ENCODE measurements at regions not wholly inside any gene's neighbourhood (a gene's known extent, or its start where the extent isn't known, plus 50 kb on each side); places are given as distances from the start of the nearest gene placed in this dataset.

- Histone ChIP-seq H2AFZ (ENCODE audit: low read depth, low read length, severe bottlenecking) (no peak overlapping the region), H3K4me3 (ENCODE audit: insufficient read depth, low read length, poor library complexity, severe bottlenecking) (no peak overlapping the region), H3K27me3 (ENCODE audit: low read length) (no peaks in the 10 kb centered on the region), H3K36me3 (ENCODE audit: low read length) (no peaks in the 10 kb centered on the region), H3K9me3 (ENCODE audit: insufficient read depth, low read length) (no peaks in the 10 kb centered on the region), H3K27ac (ENCODE audit: low read depth, low read length) (no peak overlapping the region), H3K9ac (ENCODE audit: low read length) (no peak overlapping the region), H3K4me2 (ENCODE audit: low read depth, low read length, poor library complexity, severe bottlenecking) (no peak overlapping the region), H3F3A (ENCODE audit: insufficient read depth) (no peaks in the 10 kb centered on the region), H3K9me2 (replicated peaks; ENCODE audit: insufficient read depth, low read length) (no peaks in the 10 kb centered on the region), H4K20me1 (ENCODE audit: low read depth, low read length) (no peaks in the 10 kb centered on the region), H3K79me2 (ENCODE audit: insufficient read depth, low read length) (no peaks in the 10 kb centered on the region)
- TF ChIP-seq, protein P1, sequence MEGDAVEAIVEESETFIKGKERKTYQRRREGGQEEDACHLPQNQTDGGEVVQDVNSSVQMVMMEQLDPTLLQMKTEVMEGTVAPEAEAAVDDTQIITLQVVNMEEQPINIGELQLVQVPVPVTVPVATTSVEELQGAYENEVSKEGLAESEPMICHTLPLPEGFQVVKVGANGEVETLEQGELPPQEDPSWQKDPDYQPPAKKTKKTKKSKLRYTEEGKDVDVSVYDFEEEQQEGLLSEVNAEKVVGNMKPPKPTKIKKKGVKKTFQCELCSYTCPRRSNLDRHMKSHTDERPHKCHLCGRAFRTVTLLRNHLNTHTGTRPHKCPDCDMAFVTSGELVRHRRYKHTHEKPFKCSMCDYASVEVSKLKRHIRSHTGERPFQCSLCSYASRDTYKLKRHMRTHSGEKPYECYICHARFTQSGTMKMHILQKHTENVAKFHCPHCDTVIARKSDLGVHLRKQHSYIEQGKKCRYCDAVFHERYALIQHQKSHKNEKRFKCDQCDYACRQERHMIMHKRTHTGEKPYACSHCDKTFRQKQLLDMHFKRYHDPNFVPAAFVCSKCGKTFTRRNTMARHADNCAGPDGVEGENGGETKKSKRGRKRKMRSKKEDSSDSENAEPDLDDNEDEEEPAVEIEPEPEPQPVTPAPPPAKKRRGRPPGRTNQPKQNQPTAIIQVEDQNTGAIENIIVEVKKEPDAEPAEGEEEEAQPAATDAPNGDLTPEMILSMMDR (IDR thresholded peaks at IDR 0.05; ENCODE audit: insufficient read depth, low read length, poor library complexity, severe bottlenecking), result no peak
- no peak for TF ChIP-seq EZH2phosphoT487 (conservative IDR thresholded peaks at IDR 0.05; ENCODE audit: low read length)
These were observed 480.0 kb upstream of the SYT4 start for GRCh38 chr18:43757273-43757672.

GRCh38 chr18:43758734-43759133 lies 481.4 kb upstream of the SYT4 start:
- H3K9me3 ChIP-seq (ENCODE audit: insufficient read depth, low read length), result no peaks in the 10 kb centered on the region
- no peak for TF ChIP-seq EZH2phosphoT487 (conservative IDR thresholded peaks at IDR 0.05; ENCODE audit: low read length)
- TF ChIP-seq, protein P1 (IDR thresholded peaks at IDR 0.05; ENCODE audit: insufficient read depth, low read length, poor library complexity, severe bottlenecking), result no peak
- H3K4me3 ChIP-seq (ENCODE audit: insufficient read depth, low read length, poor library complexity, severe bottlenecking), result no peak overlapping the region
- H3K4me2 ChIP-seq (ENCODE audit: low read depth, low read length, poor library complexity, severe bottlenecking), result no peak overlapping the region
- no peaks in the 10 kb centered on the region for H4K20me1 ChIP-seq (ENCODE audit: low read depth, low read length)
- no peaks in the 10 kb centered on the region for H3K9me2 ChIP-seq (replicated peaks; ENCODE audit: insufficient read depth, low read length)
- no peaks in the 10 kb centered on the region for H3K36me3 ChIP-seq (ENCODE audit: low read length)
- no peaks in the 10 kb centered on the region for H3K27me3 ChIP-seq (ENCODE audit: low read length)
- H3K27ac ChIP-seq (ENCODE audit: low read depth, low read length), result no peak overlapping the region
- no peaks in the 10 kb centered on the region for H3K79me2 ChIP-seq (ENCODE audit: insufficient read depth, low read length)
- no peak overlapping the region for H3K9ac ChIP-seq (ENCODE audit: low read length)
- H2AFZ ChIP-seq (ENCODE audit: low read depth, low read length, severe bottlenecking), result no peak overlapping the region
- H3F3A ChIP-seq (ENCODE audit: insufficient read depth), result no peaks in the 10 kb centered on the region

DNA sequence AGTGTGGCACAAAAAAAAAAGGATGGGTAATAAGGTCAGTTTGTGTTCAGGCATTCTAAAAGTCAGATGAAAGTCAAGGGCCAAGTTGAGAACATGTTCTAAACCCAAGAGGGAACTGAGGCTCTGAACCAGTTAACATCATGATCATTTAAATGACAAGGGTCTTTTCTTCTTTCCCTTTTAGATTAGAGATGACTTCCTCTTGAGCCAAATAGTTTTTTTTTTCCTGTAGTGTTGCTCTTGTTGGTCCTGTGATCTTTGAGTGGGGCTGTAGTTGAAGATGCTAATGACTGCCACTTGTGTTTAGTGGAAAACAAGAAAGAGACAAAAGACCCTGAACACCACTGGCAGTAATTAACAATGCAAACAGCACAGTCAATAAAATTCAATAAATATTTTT lies 482.7 kb upstream of the SYT4 start:
- Histone ChIP-seq H3K9me3 (ENCODE audit: insufficient read depth, low read length) (no peaks in the 10 kb centered on the region), H3K4me3 (ENCODE audit: insufficient read depth, low read length, poor library complexity, severe bottlenecking) (no peak overlapping the region), H3F3A (ENCODE audit: insufficient read depth) (no peaks in the 10 kb centered on the region), H2AFZ (ENCODE audit: low read depth, low read length, severe bottlenecking) (no peak overlapping the region), H3K36me3 (ENCODE audit: low read length) (no peaks in the 10 kb centered on the region), H4K20me1 (ENCODE audit: low read depth, low read length) (no peaks in the 10 kb centered on the region), H3K4me2 (ENCODE audit: low read depth, low read length, poor library complexity, severe bottlenecking) (no peak overlapping the region), H3K79me2 (ENCODE audit: insufficient read depth, low read length) (no peaks in the 10 kb centered on the region), H3K27ac (ENCODE audit: low read depth, low read length) (no peak overlapping the region), H3K9me2 (replicated peaks; ENCODE audit: insufficient read depth, low read length) (no peaks in the 10 kb centered on the region), H3K9ac (ENCODE audit: low read length) (no peak overlapping the region), H3K27me3 (ENCODE audit: low read length) (no peaks in the 10 kb centered on the region)
- TF ChIP-seq, protein P1 (IDR thresholded peaks at IDR 0.05; ENCODE audit: insufficient read depth, low read length, poor library complexity, severe bottlenecking), result no peak
- no peak for TF ChIP-seq EZH2phosphoT487 (conservative IDR thresholded peaks at IDR 0.05; ENCODE audit: low read length)

All from SU-DHL-6 (cell line).